Hepatocyte (in vitro differentiated cells): ENCODE measurements at regions not wholly inside any gene's neighbourhood (a gene's known extent, or its start where the extent isn't known, plus 50 kb on each side); places are given as distances from the start of the nearest gene placed in this dataset.

Experiments used
- DNase-seq: peaks from one replicate; pipeline ENCODE4 v3.0.0-alpha.2; 2016; ENCODE audit warnings: low spot score
- H2AFZ ChIP-seq: fragments of 200-600 bp; sonication (generic); 2 replicates; pipeline ENCODE4 v1.6.0; 2016; ENCODE audit warnings: antibody characterized with exemption, mild to moderate bottlenecking
- H3K27ac ChIP-seq: fragments of 200-600 bp; sonication (generic); 2 replicates; pipeline ENCODE4 v1.5.1; 2016; ENCODE audit warnings: mild to moderate bottlenecking
- H3K27me3 ChIP-seq: fragments of 200-600 bp; sonication (generic); 2 replicates; pipeline ENCODE4 v1.6.1; 2016
- H3K36me3 ChIP-seq: fragments of 200-600 bp; sonication (generic); replicated peaks from 2 replicates; pipeline ENCODE4 v1.5.1; 2016; ENCODE audit warnings: low read depth; ENCODE audit not compliant: insufficient read depth
- H3K4me1 ChIP-seq: fragments of 200-600 bp; sonication (generic); 2 replicates; pipeline ENCODE4 v1.5.1; 2016; ENCODE audit warnings: mild to moderate bottlenecking, moderate library complexity; ENCODE audit not compliant: insufficient read depth
- H3K4me2 ChIP-seq: fragments of 200-600 bp; sonication (generic); 2 replicates; pipeline ENCODE4 v1.6.0; 2016
- H3K4me3 ChIP-seq: fragments of 200-600 bp; sonication (generic); 2 replicates; pipeline ENCODE4 v1.5.1; 2016; ENCODE audit warnings: mild to moderate bottlenecking
- H3K79me2 ChIP-seq: fragments of 200-600 bp; sonication (generic); 2 replicates; pipeline ENCODE4 v1.6.0; 2017; ENCODE audit warnings: mild to moderate bottlenecking
- H3K9me2 ChIP-seq: fragments of 200-600 bp; sonication (generic); replicated peaks from 2 replicates; pipeline ENCODE4 v1.6.0; 2017; ENCODE audit warnings: mild to moderate bottlenecking; ENCODE audit not compliant: insufficient read depth
- H3K9me3 ChIP-seq: fragments of 200-600 bp; sonication (generic); 2 replicates; pipeline ENCODE4 v1.5.1; 2016; ENCODE audit warnings: low read depth, mild to moderate bottlenecking
- H4K20me1 ChIP-seq: fragments of 200-600 bp; sonication (generic); 2 replicates; pipeline ENCODE4 v1.6.0; 2016; ENCODE audit warnings: mild to moderate bottlenecking; ENCODE audit not compliant: insufficient read depth, poor library complexity, severe bottlenecking
- EZH2 ChIP-seq: fragments of 200-600 bp; sonication (generic); IDR thresholded peaks from 2 replicates; pipeline ENCODE4 v1.6.1; 2016; ENCODE audit warnings: antibody characterized with exemption, mild to moderate bottlenecking, borderline replicate concordance
- EZH2phosphoT487 ChIP-seq: fragments of 200-600 bp; sonication (generic); IDR thresholded peaks from one replicate; pipeline ENCODE4 v1.6.1; 2018; ENCODE audit warnings: antibody characterized with exemption, mild to moderate bottlenecking, low read depth, moderate library complexity; ENCODE audit not compliant: unreplicated experiment, severe bottlenecking
- WGBS: methylation state at CpG from one replicate; pipeline ENCODE4 v1.1.6; 2016; ENCODE audit warnings: low lambda C conversion rate; ENCODE audit errors: missing lambda C conversion rate; 5-methylcytosine and 5-hydroxymethylcytosine counted together
- TF ChIP-seq, protein P1 (sequence below): fragments of 200-600 bp; sonication (generic); IDR thresholded peaks from 2 replicates; pipeline ENCODE4 v1.5.1; 2016; ENCODE audit warnings: antibody characterized with exemption, mild to moderate bottlenecking; ENCODE audit not compliant: poor library complexity

DNA sequence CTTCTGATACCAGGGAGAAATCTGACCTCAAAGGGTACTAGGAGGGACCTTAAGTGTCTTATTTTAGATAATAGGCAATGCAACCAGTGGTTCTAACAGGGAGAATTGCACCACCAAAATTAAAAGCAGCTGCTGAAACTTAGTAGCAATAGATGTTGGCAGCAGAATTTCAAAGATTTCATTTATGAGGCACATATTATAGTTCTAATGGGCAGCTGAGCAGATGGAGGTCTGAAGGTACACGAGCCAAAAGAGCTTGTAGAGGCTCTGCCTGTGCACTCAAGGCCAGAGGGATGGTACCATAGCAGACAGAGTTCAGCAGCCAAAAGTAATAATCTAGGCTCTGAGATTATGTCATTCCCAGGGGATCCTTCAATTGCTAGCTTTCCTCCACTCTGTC, 87.3 kb upstream of the NCKAP5 start:
- no peaks in the 10 kb centered on the region for H3K36me3 ChIP-seq

DNA sequence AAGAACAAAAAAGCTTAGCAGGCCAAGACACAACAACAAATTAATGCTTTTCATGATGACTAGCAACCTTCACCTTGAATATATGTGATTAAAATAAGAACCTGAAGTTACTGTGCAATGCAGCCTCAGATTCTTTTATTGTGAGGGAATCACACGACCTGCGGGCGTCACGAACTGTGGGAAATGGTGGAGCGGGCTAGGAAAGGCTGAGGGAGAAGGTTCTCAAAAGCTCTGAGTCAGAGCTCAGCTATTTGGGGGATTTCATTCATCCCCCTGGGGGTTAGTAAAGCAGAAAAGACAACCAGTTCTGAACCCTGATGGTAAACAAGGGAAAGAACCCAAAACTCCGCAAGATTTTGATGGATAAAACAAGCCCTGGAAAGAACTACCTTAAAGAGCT, 89.3 kb upstream of the NCKAP5 start:
- WGBS: 90% methylated on average over 6 of the region's 6 CpGs
- Histone ChIP-seq H3K4me2 (no peak overlapping the region), H2AFZ (no peak overlapping the region)

More for the DNA sequence above, 87.3 kb upstream of the NCKAP5 start:
- Histone ChIP-seq H3K27me3 (peaks cover 5% of the 10 kb centered on the region), H3K79me2 (no peaks in the 10 kb centered on the region), H3K27ac (no peak overlapping the region), H3K4me2 (no peak overlapping the region), H4K20me1 (no peaks in the 10 kb centered on the region), H2AFZ (no peak overlapping the region), H3K9me2 (no peaks in the 10 kb centered on the region), H3K4me1 (no peaks in the 10 kb centered on the region), H3K9me3 (no peaks in the 10 kb centered on the region), H3K4me3 (no peak overlapping the region)
- no peak for DNase-seq
- TF ChIP-seq, protein P1, sequence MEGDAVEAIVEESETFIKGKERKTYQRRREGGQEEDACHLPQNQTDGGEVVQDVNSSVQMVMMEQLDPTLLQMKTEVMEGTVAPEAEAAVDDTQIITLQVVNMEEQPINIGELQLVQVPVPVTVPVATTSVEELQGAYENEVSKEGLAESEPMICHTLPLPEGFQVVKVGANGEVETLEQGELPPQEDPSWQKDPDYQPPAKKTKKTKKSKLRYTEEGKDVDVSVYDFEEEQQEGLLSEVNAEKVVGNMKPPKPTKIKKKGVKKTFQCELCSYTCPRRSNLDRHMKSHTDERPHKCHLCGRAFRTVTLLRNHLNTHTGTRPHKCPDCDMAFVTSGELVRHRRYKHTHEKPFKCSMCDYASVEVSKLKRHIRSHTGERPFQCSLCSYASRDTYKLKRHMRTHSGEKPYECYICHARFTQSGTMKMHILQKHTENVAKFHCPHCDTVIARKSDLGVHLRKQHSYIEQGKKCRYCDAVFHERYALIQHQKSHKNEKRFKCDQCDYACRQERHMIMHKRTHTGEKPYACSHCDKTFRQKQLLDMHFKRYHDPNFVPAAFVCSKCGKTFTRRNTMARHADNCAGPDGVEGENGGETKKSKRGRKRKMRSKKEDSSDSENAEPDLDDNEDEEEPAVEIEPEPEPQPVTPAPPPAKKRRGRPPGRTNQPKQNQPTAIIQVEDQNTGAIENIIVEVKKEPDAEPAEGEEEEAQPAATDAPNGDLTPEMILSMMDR: no peak
- 65% methylated on average over 1 of the region's 1 CpG for WGBS

DNA sequence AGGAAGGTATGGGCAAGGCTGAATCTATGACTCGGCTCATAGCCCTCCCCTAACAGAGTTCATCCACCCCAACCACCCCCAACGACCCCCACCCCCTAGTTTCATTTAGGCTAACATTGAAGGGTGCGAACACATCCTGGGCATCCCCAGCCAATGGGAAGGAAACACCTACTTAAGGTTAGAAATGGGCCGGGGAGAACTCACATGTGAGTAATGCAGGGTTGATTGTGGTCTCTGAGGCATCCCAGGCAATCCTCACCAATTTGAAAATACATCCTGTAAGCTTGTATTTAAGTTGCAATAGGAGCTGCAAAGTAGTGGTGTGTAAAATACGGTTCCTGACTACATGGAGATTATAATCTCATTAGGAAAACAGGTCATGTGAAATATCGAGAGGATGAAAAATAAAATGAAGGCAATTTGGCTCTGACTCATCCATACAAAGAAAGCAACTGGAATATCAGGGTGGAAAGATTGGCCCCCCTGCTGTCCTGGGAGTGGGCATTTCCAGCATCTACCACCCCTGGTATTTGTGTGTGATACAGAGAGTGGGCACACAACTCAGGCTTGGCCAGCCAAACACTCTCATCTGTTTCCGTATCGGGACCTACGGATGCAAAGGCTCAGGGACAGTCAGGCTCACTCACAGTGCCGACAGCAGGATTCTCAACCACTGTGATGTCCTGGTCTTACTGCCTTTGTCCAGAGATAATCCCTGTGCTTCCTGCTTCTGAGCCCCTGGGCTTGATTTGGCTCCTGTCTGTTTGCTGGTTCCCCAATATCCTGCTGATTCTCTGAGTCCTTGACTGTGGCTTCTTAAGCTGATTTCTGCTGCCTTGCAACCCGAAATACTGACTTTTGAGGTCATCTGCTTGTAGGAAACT, 90.0 kb upstream of the NCKAP5 start:
- Histone ChIP-seq H3K4me3 (no peak overlapping the region), H3K27ac (no peak overlapping the region), H3K9me3 (no peaks in the 10 kb centered on the region), H3K4me1 (no peaks in the 10 kb centered on the region), H3K79me2 (no peaks in the 10 kb centered on the region), H3K27me3 (peaks cover 5% of the 10 kb centered on the region), H3K36me3 (no peaks in the 10 kb centered on the region), H4K20me1 (no peaks in the 10 kb centered on the region), H2AFZ (no peak overlapping the region), H3K4me2 (no peak overlapping the region), H3K9me2 (no peaks in the 10 kb centered on the region)
- WGBS: 77% methylated on average over 11 of the region's 11 CpGs
- DNase-seq: no peak
- no peak for TF ChIP-seq EZH2phosphoT487
- TF ChIP-seq EZH2: no peak
- TF ChIP-seq, protein P1: no peak

More for the DNA sequence above, 89.3 kb upstream of the NCKAP5 start:
- Histone ChIP-seq H3K27me3 (peaks cover 5% of the 10 kb centered on the region), H3K79me2 (no peaks in the 10 kb centered on the region), H3K9me2 (no peaks in the 10 kb centered on the region), H4K20me1 (no peaks in the 10 kb centered on the region), H3K27ac (no peak overlapping the region), H3K36me3 (no peaks in the 10 kb centered on the region), H3K4me1 (no peaks in the 10 kb centered on the region), H3K4me3 (no peak overlapping the region), H3K9me3 (no peaks in the 10 kb centered on the region)
- TF ChIP-seq EZH2phosphoT487: no peak
- TF ChIP-seq, protein P1: no peak
- TF ChIP-seq EZH2: no peak
- DNase-seq: no peak
